Muscle of back (tissue), 3 donors: ENCODE measurements at regions not wholly inside any gene's neighbourhood (a gene's known extent, or its start where the extent isn't known, plus 50 kb on each side); places are given as distances from the start of the nearest gene placed in this dataset.

Experiments used
- DNase-seq, 3 donors: peaks; one replicate each; pipeline versions ENCODE4 v3.0.0 to v3.0.0-alpha.2; 2013

DNA sequence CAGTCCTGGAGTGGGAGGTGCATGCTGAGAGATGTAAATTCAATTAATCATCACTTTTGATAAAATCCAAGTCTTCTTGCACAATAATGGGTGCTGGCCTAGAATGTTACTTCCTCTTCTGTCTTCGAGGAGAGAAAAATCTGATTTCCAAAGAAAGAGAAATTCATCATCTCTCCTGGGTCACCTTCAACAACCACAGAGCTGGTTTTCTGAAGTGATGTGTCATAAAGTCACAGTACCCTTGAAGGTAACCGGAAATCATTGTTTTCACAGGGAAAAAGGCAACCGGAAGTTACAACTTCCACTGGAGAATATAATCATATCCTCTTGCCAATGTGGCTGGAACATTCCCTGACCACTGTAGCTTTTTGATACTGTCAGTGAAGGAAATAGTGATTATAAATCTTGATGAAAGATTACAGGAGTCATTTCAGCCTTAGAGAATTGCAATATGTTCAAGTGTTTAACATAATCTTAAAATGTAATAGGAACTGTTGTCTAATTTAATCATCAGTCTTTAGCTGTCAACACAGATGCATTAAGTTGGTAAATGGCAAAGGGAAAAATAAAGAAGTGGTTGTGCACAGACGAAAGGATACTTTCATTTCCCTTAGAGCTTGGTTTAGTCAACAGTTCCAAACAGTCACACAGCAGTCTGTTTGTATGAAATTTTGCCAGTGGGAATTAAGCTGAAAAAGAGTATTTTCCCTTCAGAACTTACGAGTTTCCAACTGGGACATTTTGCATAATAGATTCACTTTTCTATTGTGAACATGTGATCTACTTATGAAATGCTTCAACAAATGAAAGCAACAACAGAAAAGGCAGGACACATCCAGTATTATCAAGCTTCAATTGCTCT, 106.5 kb upstream of the SLC4A7 start:
- DNase-seq: peak in 2 of 3 donors; percentile 38 to 59

DNA sequence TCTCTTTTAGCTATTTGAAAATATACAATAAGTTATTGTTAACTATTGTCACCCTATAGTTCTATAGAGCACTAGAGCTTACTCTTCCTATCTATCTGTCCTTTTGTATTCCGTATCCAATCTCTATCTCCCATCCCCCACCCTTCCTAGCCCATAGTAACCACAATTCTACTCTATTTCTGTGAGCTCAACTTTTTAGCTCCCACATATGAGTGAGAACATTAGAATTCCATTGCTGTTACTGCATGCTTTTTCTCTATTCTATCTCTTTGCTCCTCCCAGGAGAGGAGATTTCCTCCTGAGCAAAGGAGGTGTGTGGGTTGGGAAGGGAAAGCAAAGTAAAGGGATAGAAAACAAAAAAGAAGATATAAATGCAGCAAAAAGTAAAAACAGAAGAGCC, 105.6 kb upstream of the SLC4A7 start:
- DNase-seq: no peak

DNA sequence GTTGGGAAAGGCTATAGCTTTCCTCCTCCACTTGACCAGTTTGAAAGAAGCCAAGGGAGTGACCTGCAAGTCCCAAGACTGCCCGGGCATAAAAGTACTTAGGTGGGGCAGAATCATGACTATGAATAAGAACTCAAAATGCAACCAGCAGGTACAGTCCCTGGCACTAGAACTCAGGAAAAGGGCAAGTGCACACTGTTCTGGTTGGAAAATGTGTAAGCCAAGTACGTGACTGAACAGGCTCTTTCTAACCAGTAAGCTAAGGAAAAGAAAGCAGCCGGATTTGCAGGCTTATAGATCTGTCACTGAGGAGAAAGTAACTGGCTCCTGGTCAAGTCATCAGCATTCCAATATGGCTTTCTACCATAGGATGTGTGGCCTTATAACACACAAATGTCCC, 101.2 kb upstream of the SLC4A7 start:
- no peak for DNase-seq

DNA sequence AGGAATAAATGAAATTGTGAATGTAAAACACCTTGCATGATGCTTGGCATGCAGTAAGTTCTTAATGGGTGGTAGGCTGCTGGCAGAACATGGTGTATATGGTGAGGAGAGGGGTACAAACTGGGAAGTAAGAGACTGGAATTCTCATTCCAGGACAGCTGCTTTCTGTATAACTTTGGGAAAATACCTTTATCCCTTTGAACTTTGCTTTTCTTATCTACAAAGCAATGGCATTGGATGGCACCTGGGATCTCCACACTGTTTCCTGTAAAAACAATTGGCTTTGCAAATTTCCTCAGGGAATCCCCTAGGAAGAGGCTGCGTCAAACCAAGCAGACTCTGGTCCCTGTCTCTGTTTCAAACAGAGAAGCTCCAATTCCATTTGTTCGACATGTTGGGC, 100.7 kb upstream of the SLC4A7 start:
- no peak for DNase-seq

GRCh38 chr3:27581852-27582251, 97.7 kb upstream of the SLC4A7 start:
- DNase-seq: no peak

- DNase-seq: no peak
Measured at GRCh38 chr3:27578032-27578431, 93.8 kb upstream of the SLC4A7 start.

GRCh38 chr3:27577504-27577903, 93.3 kb upstream of the SLC4A7 start:
- DNase-seq: no peak

DNA sequence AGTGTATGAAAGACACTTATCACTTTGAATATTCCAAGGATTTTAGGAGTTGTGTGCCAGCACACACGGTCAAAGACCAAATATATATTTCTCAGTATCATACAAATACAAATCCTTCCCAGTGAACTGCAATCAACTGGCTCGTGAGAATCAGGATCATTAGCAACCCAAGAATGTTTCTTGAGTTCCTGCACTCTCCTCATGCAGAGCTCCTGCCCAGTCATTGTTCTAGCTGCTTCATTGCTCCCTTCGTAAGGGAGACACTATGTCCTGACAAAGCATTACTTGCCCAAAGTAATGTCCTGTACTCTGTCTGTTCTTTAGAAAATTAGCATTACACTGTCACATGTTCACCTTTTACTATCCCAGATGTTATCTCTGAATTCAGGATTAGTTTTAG, 92.0 kb upstream of the SLC4A7 start:
- no peak for DNase-seq

GRCh38 chr3:27575499-27575898, 91.3 kb upstream of the SLC4A7 start:
- DNase-seq: no peak

- DNase-seq: no peak
Measured at GRCh38 chr3:27574438-27574795, 90.2 kb upstream of the SLC4A7 start.

DNA sequence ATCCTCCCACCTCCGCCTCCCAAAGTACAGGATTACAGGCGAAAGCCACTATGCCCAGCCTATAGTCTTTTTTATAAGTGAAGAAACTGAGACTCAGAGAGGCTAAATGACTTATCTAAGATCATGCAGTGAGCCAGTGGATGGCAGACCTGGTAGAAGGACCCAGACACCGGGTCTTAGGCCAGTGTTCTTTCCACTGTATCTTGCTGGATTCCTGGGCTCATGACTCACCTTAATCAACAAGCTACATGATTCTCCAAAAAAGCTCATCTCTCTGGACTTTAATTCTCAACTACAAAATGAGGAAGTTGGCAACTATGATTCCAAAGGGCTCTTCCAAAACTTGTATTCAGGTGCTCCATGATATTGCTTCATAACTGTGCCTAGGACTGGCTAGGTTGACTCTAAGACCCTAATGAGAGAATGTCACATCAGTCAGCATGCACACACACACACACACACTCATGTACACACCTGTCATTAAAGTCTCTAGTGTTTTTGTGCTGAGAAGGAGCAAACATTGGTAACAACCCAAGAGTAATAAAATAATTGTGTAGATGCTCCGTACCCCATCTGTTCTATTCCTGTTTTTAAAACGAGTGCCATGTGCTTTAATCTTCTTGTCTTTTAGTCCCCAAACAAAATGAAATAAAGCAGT, 89.7 kb upstream of the SLC4A7 start:
- DNase-seq: no peak

- DNase-seq: no peak
Measured at GRCh38 chr3:27573138-27573537, 89.0 kb upstream of the SLC4A7 start.

GRCh38 chr3:27571345-27571744, 87.2 kb upstream of the SLC4A7 start:
- DNase-seq: no peak

- peak in 1 of 3 donors; percentile 65 for DNase-seq
Measured at GRCh38 chr3:27570421-27571106, 86.4 kb upstream of the SLC4A7 start.

DNA sequence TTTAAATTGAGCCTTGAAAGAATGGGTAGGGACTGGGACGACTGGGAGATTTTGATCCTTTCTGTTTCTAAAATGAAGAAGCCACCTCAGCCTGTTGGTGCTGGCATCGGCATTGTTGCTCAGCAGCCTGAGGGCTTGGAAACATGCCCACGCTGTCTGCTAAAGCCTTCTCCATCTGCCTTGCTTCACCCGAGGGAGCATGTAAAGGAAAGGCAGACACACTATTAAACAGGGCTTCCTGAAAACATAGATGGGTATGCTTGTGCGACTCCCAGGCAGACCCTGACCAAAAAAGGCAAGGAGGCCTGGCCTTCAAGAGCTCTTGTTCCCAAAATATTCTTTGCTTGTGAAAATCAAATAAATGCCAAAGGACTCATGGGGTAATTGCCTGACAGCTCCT, 84.2 kb upstream of the SLC4A7 start:
- DNase-seq: peak in 1 of 3 donors; percentile 52

GRCh38 chr3:27567251-27567650, 83.1 kb upstream of the SLC4A7 start:
- no peak for DNase-seq

DNA sequence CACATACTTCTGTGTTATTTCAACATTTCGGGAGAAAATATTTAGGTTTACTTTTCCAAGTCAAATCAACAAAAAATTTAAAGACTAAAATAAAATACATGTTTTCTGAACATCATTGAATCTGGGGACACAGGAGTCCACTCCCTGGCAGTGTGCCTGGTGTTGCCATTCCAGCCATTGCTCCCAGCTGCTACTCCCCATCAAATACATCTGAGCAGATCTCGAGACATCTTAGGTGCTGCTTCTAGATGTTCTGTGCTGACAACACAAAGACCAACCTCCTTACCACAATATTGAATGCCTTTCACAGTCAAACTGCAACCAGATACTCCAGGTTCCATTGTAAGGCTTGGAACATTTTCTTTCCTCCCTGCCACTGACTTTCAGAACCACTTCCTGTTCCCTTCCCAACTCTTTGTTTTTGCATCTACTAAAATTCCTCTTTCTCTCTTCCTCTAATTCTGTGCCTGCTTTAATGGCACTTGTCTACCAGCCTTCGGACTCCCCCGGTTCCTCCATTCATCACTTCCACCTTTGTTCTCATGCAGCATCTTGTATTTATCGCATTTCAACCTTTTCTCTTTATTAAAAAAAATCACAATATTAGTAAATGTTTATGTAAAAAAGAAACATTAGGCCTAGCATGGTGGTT, 81.1 kb upstream of the SLC4A7 start:
- DNase-seq: no peak

DNA sequence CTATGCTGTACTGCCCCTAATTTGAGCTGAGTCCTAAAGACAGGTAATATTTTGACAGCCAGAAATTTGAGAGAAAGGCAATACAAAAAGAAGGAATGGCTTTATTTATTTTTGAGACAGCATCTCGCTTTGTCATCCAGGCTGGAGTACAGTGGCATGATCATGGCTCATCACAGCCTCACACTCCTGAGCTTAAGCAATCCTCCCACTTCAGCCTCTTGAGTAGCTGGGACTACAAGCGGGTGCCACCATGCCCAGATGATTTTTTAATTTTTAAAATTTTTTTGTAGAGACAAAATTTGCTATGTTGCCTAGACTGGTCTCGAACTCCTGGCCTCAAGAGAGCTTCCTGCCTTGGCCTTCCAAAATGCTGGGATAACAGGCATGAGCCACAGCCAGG, 77.4 kb upstream of the SLC4A7 start:
- no peak for DNase-seq

DNA sequence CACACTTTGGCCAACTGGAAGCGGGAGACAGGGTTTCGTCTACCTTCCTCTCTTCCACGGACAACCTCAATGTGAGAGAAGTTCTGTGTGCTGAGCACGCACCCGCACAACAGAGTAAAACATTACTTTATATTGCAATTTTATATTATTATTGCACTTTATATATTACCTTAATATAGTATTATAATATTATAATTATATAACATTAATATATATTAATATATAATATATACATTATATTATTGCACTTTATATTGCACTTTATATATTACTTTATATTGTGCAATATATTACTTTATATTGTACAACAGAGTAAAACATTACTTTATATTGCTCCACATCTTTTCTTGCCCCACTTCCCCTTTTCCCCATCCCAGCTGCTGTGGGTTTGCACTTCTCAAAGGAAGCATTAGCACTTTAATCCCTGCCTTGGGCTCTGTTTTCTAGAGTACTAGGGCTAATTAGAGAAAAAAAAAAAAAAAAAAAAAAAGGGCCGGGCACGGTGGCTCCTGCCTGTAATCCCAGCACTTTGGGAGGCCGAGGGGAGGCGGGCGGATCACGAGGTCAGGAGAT, 76.4 kb upstream of the SLC4A7 start:
- no peak for DNase-seq

GRCh38 chr3:27559835-27560234, 75.7 kb upstream of the SLC4A7 start:
- peak; percentile 73 to 90 (median 83) for DNase-seq

DNA sequence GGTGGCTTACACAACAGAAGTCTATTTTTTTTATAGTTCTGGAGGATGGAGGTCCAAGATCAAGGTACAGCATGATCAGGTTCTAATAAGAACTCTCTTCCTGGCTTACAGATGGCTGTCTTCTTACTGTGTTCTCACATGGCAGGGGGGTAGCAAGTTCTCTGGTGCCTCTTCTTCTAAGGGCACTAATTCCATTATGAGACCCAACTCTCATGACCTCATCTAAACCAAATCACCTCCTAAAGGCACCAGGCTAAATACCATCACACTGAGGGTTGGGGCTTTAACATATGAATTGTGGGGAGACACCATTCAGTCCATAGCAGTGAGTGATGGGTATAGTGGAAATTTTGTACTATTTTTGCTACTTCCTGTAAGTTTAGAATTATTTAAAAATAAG, 75.2 kb upstream of the SLC4A7 start:
- DNase-seq: no peak

- peak in 1 of 3 donors; percentile 39 for DNase-seq
Measured at GRCh38 chr3:27557411-27557810, 73.2 kb upstream of the SLC4A7 start.
